ENCODE measurements at regions not wholly inside any gene's neighbourhood (a gene's known extent, or its start where the extent isn't known, plus 50 kb on each side); places are given as distances from the start of the nearest gene placed in this dataset.

- no peak overlapping the region for H3K4me3 Mint-ChIP-seq
Observed at GRCh38 chr14:44283836-44284235, 223.2 kb downstream of the FSCB start.

GRCh38 chr14:44279357-44279756, 227.7 kb downstream of the FSCB start:
- H3K4me3 Mint-ChIP-seq: no peak overlapping the region
- H3K9me3 Mint-ChIP-seq: no peaks in the 10 kb centered on the region
- H3K4me1 Mint-ChIP-seq: no peaks in the 10 kb centered on the region
- DNase-seq (ENCODE audit: low read depth, low spot score): no peak
- H3K27ac Mint-ChIP-seq (ENCODE audit: unreplicated experiment): no peak overlapping the region
- H3K36me3 Mint-ChIP-seq (ENCODE audit: low read depth): no peaks in the 10 kb centered on the region
- no peaks in the 10 kb centered on the region for H3K27me3 Mint-ChIP-seq (ENCODE audit: low read depth)
- no peak for TF ChIP-seq CTCF (conservative IDR thresholded peaks at IDR 0.05)

More at GRCh38 chr14:44283836-44284235, 223.2 kb downstream of the FSCB start:
- no peaks in the 10 kb centered on the region for H3K27me3 Mint-ChIP-seq (ENCODE audit: low read depth)
- TF ChIP-seq CTCF (conservative IDR thresholded peaks at IDR 0.05): no peak
- no peaks in the 10 kb centered on the region for H3K4me1 Mint-ChIP-seq
- H3K36me3 Mint-ChIP-seq (ENCODE audit: low read depth): no peaks in the 10 kb centered on the region
- DNase-seq (ENCODE audit: low read depth, low spot score): no peak
- no peaks in the 10 kb centered on the region for H3K9me3 Mint-ChIP-seq
- no peak overlapping the region for H3K27ac Mint-ChIP-seq (ENCODE audit: unreplicated experiment)

GRCh38 chr14:44271637-44272036, 235.4 kb downstream of the FSCB start:
- H3K27me3 Mint-ChIP-seq (ENCODE audit: low read depth): peaks cover 2% of the 10 kb centered on the region
- no peak for DNase-seq (ENCODE audit: low read depth, low spot score)
- no peaks in the 10 kb centered on the region for H3K36me3 Mint-ChIP-seq (ENCODE audit: low read depth)
- H3K4me3 Mint-ChIP-seq: no peak overlapping the region
- TF ChIP-seq CTCF (conservative IDR thresholded peaks at IDR 0.05): no peak
- H3K27ac Mint-ChIP-seq (ENCODE audit: unreplicated experiment): no peak overlapping the region
- peaks cover 4% of the 10 kb centered on the region for H3K9me3 Mint-ChIP-seq
- H3K4me1 Mint-ChIP-seq: no peaks in the 10 kb centered on the region

GRCh38 chr14:44271006-44271405, 236.1 kb downstream of the FSCB start:
- Mint-ChIP-seq H3K9me3 (peaks cover 4% of the 10 kb centered on the region), H3K27ac (ENCODE audit: unreplicated experiment) (no peak overlapping the region), H3K4me3 (no peak overlapping the region), H3K4me1 (no peaks in the 10 kb centered on the region), H3K27me3 (ENCODE audit: low read depth) (peaks cover 2% of the 10 kb centered on the region), H3K36me3 (ENCODE audit: low read depth) (no peaks in the 10 kb centered on the region)
- no peak for DNase-seq (ENCODE audit: low read depth, low spot score)
- TF ChIP-seq CTCF (conservative IDR thresholded peaks at IDR 0.05): no peak

GRCh38 chr14:44265246-44265645, 241.8 kb downstream of the FSCB start:
- no peaks in the 10 kb centered on the region for H3K4me1 Mint-ChIP-seq
- no peak for TF ChIP-seq CTCF (conservative IDR thresholded peaks at IDR 0.05)
- no peak overlapping the region for H3K27ac Mint-ChIP-seq (ENCODE audit: unreplicated experiment)
- H3K36me3 Mint-ChIP-seq (ENCODE audit: low read depth): no peaks in the 10 kb centered on the region
- peaks cover 5% of the 10 kb centered on the region for H3K27me3 Mint-ChIP-seq (ENCODE audit: low read depth)
- H3K9me3 Mint-ChIP-seq: peaks cover 4% of the 10 kb centered on the region
- no peak overlapping the region for H3K4me3 Mint-ChIP-seq
- no peak for DNase-seq (ENCODE audit: low read depth, low spot score)

- H3K4me3 Mint-ChIP-seq: no peak overlapping the region
- no peak for DNase-seq (ENCODE audit: low read depth, low spot score)
- no peaks in the 10 kb centered on the region for H3K27me3 Mint-ChIP-seq (ENCODE audit: low read depth)
- H3K27ac Mint-ChIP-seq (ENCODE audit: unreplicated experiment): no peak overlapping the region
- peaks cover 9% of the 10 kb centered on the region for H3K9me3 Mint-ChIP-seq
- no peaks in the 10 kb centered on the region for H3K4me1 Mint-ChIP-seq
- TF ChIP-seq CTCF (conservative IDR thresholded peaks at IDR 0.05): no peak
- H3K36me3 Mint-ChIP-seq (ENCODE audit: low read depth): no peaks in the 10 kb centered on the region
Observed at GRCh38 chr14:44215660-44216059, 291.4 kb downstream of the FSCB start.

All from neural crest cell (in vitro differentiated cells).